Upper lobe of left lung (tissue), 4 donors: ENCODE measurements at regions not wholly inside any gene's neighbourhood (a gene's known extent, or its start where the extent isn't known, plus 50 kb on each side); places are given as distances from the start of the nearest gene placed in this dataset.

ENCODE experiments used
- EP300 ChIP-seq, 4 donors: sonication (generic); formaldehyde crosslinking; IDR thresholded peaks; one replicate each; pipeline ENCODE4 v1.5.1; 2017; ENCODE audit warnings: antibody characterized with exemption in 4 of 4, control low read depth in 2 of 4
- POLR2A ChIP-seq, 4 donors: fragments of 450-650 bp; IDR thresholded peaks; one replicate each; pipeline ENCODE4 v1.5.1; 2016 to 2017; ENCODE audit warnings: antibody characterized with exemption in 4 of 4, mild to moderate bottlenecking in 2 of 4
- POLR2AphosphoS5 ChIP-seq, 2 donors: sonication (generic); formaldehyde crosslinking; IDR thresholded peaks; one replicate each; pipeline ENCODE4 v1.5.1; 2017; ENCODE audit warnings: antibody characterized with exemption in 2 of 2
- TF ChIP-seq, protein P1 (sequence below), 6 experiments: fragments of 450-650 bp in 4 of 6; fragments of 200-600 bp in 2 of 6; sonication (generic) in 2 of 6; IDR thresholded peaks; one replicate each; pipeline ENCODE4 v1.5.1; 2016 to 2019; ENCODE audit warnings: antibody characterized with exemption in 6 of 6

DNA sequence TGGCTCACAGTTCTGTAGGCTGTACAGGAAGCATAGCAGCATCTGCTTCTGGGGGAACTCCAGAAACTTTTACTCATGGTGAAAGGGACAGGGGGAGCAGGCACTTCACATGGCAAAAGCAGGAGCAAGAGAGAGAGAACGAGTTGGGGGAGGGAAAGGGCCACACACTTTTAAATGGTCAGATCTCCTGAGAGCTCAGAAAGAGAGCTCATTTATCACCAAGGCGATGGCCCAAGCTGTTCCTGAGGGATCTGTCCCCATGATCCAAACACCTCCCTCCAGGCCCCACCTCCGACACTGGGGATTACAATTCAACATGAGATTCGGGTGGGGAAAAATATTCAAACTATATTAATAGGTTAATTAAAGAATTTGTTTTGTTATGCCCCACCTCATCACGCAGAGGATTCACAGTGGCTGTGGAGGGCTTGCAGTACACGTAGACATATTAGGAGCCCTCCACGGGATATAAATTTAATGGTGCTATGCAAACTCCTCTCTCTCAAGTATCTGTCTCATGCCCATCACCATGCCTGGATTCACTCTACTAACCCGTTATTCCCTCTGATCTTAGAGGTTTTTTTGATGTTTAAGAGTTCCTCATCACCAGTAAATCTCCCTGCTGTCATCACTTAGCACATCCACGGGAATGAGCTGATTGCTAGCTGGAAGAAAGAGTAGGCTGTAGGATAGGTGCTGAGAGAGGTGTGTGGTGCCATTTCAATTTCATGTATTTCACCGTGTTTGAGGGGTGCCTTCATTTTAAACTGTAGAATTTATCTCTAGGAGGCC, 84.5 kb upstream of the ARHGAP28 start:
- TF ChIP-seq, protein P1, sequence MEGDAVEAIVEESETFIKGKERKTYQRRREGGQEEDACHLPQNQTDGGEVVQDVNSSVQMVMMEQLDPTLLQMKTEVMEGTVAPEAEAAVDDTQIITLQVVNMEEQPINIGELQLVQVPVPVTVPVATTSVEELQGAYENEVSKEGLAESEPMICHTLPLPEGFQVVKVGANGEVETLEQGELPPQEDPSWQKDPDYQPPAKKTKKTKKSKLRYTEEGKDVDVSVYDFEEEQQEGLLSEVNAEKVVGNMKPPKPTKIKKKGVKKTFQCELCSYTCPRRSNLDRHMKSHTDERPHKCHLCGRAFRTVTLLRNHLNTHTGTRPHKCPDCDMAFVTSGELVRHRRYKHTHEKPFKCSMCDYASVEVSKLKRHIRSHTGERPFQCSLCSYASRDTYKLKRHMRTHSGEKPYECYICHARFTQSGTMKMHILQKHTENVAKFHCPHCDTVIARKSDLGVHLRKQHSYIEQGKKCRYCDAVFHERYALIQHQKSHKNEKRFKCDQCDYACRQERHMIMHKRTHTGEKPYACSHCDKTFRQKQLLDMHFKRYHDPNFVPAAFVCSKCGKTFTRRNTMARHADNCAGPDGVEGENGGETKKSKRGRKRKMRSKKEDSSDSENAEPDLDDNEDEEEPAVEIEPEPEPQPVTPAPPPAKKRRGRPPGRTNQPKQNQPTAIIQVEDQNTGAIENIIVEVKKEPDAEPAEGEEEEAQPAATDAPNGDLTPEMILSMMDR (IDR thresholded peaks at IDR 0.05), result no peak
- TF ChIP-seq POLR2A (IDR thresholded peaks at IDR 0.05) (no peak), POLR2AphosphoS5 (IDR thresholded peaks at IDR 0.05) (no peak), EP300 (IDR thresholded peaks at IDR 0.05) (no peak)
